Smooth muscle cell (in vitro differentiated cells): ENCODE measurements at regions not wholly inside any gene's neighbourhood (a gene's known extent, or its start where the extent isn't known, plus 50 kb on each side); places are given as distances from the start of the nearest gene placed in this dataset.

Experiments
- DNase-seq: peaks from one replicate; lab custom pipeline; 2025; ENCODE audit not compliant: unreplicated experiment; lab: John Stamatoyannopoulos, UW
- H2AFZ ChIP-seq: fragments of 200-600 bp; sonication (generic); 2 replicates; pipeline ENCODE4 v1.6.0; 2016; ENCODE audit warnings: antibody characterized with exemption, low read depth, mild to moderate bottlenecking
- H3F3A ChIP-seq: fragments of 200-600 bp; sonication (generic); 2 replicates; pipeline ENCODE4 v1.6.0; 2017; ENCODE audit warnings: antibody characterized with exemption, low read depth
- H3K27ac ChIP-seq: fragments of 200-600 bp; sonication (generic); 2 replicates; pipeline ENCODE4 v1.5.1; 2016; ENCODE audit warnings: low read depth, mild to moderate bottlenecking
- H3K27me3 ChIP-seq: fragments of 200-600 bp; sonication (generic); 2 replicates; pipeline ENCODE4 v1.6.1; 2016; ENCODE audit warnings: low read depth, mild to moderate bottlenecking
- H3K36me3 ChIP-seq: fragments of 200-600 bp; sonication (generic); 2 replicates; pipeline ENCODE4 v1.5.1; 2016; ENCODE audit warnings: low read depth
- H3K4me1 ChIP-seq: fragments of 200-600 bp; sonication (generic); 2 replicates; pipeline ENCODE4 v1.5.1; 2016; ENCODE audit warnings: low read depth
- H3K4me2 ChIP-seq: fragments of 200-600 bp; sonication (generic); 2 replicates; pipeline ENCODE4 v1.6.0; 2016; ENCODE audit warnings: mild to moderate bottlenecking
- H3K4me3 ChIP-seq: fragments of 200-600 bp; sonication (generic); 2 replicates; pipeline ENCODE4 v1.5.1; 2016; ENCODE audit warnings: mild to moderate bottlenecking
- H3K79me2 ChIP-seq: fragments of 200-600 bp; sonication (generic); 2 replicates; pipeline ENCODE4 v1.6.0; 2016; ENCODE audit warnings: low read depth, mild to moderate bottlenecking
- H3K9ac ChIP-seq: fragments of 200-600 bp; sonication (generic); 2 replicates; pipeline ENCODE4 v1.6.0; 2016; ENCODE audit warnings: low read depth
- H3K9me3 ChIP-seq: fragments of 200-600 bp; sonication (generic); replicated peaks from 2 replicates; pipeline ENCODE4 v1.5.1; 2016; ENCODE audit warnings: low read depth
- H4K20me1 ChIP-seq: fragments of 200-600 bp; sonication (generic); 2 replicates; pipeline ENCODE4 v1.6.0; 2016; ENCODE audit warnings: low read depth
- WGBS: methylation state at CpG from one replicate; pipeline ENCODE4 v1.1.7; 2016; ENCODE audit warnings: low lambda C conversion rate; 5-methylcytosine and 5-hydroxymethylcytosine counted together
- TF ChIP-seq, protein P1 (sequence below): fragments of 200-600 bp; sonication (generic); IDR thresholded peaks from 2 replicates; pipeline ENCODE4 v1.5.1; 2017; ENCODE audit warnings: borderline replicate concordance, mild to moderate bottlenecking, antibody characterized with exemption; ENCODE audit not compliant: insufficient read depth, poor library complexity, severe bottlenecking

DNA sequence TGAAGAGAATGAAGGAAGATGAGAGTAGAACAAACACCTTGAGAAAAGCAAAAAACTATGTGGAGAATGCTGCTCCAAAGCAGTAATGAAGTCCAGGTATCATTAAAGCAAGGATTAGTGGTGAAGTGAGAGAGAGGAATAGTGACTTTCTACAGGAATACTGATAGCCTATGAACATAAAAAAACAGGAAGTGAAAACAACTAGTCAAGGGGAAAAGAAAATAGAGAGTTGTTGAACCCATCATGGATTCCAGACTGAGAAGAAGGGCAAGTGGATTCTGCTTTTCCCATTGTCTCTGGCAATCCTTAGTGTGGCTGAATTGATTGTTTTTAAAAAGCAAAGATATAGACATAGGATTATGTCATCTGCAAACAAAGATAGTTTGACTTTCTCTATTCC, 119.9 kb upstream of the LHX8 start:
- Histone ChIP-seq H3K9ac (no peak overlapping the region), H3K79me2 (no peaks in the 10 kb centered on the region), H3K27ac (no peak overlapping the region), H3K36me3 (no peaks in the 10 kb centered on the region), H2AFZ (no peak overlapping the region), H3K27me3 (no peaks in the 10 kb centered on the region), H3K9me3 (no peaks in the 10 kb centered on the region), H4K20me1 (no peaks in the 10 kb centered on the region), H3F3A (no peaks in the 10 kb centered on the region), H3K4me1 (no peaks in the 10 kb centered on the region), H3K4me2 (no peak overlapping the region), H3K4me3 (no peak overlapping the region)
- TF ChIP-seq, protein P1, sequence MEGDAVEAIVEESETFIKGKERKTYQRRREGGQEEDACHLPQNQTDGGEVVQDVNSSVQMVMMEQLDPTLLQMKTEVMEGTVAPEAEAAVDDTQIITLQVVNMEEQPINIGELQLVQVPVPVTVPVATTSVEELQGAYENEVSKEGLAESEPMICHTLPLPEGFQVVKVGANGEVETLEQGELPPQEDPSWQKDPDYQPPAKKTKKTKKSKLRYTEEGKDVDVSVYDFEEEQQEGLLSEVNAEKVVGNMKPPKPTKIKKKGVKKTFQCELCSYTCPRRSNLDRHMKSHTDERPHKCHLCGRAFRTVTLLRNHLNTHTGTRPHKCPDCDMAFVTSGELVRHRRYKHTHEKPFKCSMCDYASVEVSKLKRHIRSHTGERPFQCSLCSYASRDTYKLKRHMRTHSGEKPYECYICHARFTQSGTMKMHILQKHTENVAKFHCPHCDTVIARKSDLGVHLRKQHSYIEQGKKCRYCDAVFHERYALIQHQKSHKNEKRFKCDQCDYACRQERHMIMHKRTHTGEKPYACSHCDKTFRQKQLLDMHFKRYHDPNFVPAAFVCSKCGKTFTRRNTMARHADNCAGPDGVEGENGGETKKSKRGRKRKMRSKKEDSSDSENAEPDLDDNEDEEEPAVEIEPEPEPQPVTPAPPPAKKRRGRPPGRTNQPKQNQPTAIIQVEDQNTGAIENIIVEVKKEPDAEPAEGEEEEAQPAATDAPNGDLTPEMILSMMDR = no peak
- DNase-seq = no peak

DNA sequence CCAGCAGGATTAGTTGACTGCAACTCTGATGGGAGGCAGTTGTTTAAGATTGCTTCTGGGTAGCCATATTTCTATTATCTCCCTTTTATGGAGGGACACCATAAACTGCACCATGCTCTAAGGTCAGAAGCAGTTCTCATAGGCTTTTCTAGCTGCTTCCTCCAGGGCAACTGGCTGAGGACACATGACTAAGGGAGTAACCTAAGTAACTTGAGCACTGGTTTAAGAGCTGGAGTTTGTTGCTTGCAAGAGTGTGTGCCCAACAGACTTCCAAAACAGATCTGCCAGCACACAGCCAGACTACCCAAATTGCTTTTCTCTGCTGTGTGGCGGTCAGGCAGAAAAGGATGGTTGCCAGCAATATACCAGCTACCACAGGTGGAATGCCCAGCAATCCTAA, 111.2 kb upstream of the LHX8 start:
- H2AFZ ChIP-seq = no peak overlapping the region
- no peaks in the 10 kb centered on the region for H3F3A ChIP-seq
- no peak for DNase-seq
- WGBS = 84% methylated on average over 1 of the region's 1 CpG
- no peak overlapping the region for H3K9ac ChIP-seq
- H3K4me1 ChIP-seq = no peaks in the 10 kb centered on the region
- TF ChIP-seq, protein P1 = no peak
- no peaks in the 10 kb centered on the region for H4K20me1 ChIP-seq
- H3K4me2 ChIP-seq = no peak overlapping the region
- H3K36me3 ChIP-seq = no peaks in the 10 kb centered on the region
- no peaks in the 10 kb centered on the region for H3K27me3 ChIP-seq
- H3K79me2 ChIP-seq = no peaks in the 10 kb centered on the region
- no peak overlapping the region for H3K27ac ChIP-seq
- no peak overlapping the region for H3K4me3 ChIP-seq
- H3K9me3 ChIP-seq = no peaks in the 10 kb centered on the region

DNA sequence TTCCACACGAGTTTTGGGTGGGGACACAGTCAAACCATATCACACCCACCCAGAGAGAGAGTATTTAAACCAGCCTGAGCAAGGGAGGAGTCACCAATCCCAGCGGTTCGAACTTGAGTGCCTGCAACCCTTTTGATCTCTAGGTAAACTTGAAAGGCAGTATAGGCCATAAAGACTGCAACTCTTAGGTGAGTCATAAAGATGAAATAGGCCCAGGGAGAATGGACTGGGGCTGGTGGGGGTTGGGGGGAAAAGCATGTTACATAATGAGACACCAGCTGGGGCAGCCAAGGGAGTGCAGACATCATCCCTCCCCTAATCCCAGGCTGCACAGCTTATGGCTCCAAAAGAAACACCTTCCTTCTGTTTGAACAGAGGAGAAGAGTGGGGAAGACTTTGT, 99.8 kb upstream of the LHX8 start:
- peaks cover 7% of the 10 kb centered on the region for H3K9me3 ChIP-seq
- no peak overlapping the region for H3K9ac ChIP-seq
- H3K27ac ChIP-seq = no peak overlapping the region
- H3K27me3 ChIP-seq = no peaks in the 10 kb centered on the region
- no peaks in the 10 kb centered on the region for H3K79me2 ChIP-seq
- no peaks in the 10 kb centered on the region for H4K20me1 ChIP-seq
- H3K36me3 ChIP-seq = no peaks in the 10 kb centered on the region
- no peak overlapping the region for H3K4me3 ChIP-seq
- no peak overlapping the region for H3K4me2 ChIP-seq
- H3F3A ChIP-seq = no peaks in the 10 kb centered on the region
- no peak for DNase-seq
- 52% methylated on average over 3 of the region's 3 CpGs for WGBS
- TF ChIP-seq, protein P1 = no peak
- no peak overlapping the region for H2AFZ ChIP-seq
- H3K4me1 ChIP-seq = no peaks in the 10 kb centered on the region

DNA sequence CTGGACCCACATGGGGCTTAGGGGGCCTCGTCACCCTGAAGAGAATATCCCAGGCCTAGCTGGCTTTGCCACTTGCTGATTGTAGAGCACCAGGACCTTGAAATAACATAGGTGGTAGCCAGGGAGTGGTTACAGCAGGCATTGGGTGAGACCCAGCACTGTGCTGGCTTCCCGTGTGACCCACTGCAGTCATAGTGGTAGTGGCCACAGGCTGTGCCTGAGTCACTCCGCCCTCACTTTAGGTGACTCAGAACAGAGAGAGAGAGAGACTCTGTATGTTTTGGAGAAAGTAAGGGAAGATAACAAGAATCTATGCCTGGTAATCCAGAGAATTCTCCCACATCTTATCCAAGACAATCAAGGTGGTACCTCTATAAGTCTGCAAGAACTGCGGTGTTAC, 98.7 kb upstream of the LHX8 start:
- no peaks in the 10 kb centered on the region for H3F3A ChIP-seq
- no peaks in the 10 kb centered on the region for H3K79me2 ChIP-seq
- no peaks in the 10 kb centered on the region for H3K36me3 ChIP-seq
- H3K4me3 ChIP-seq = no peak overlapping the region
- WGBS = 80% methylated on average over 3 of the region's 4 CpGs
- peaks cover 7% of the 10 kb centered on the region for H3K9me3 ChIP-seq
- no peak overlapping the region for H3K9ac ChIP-seq
- no peak overlapping the region for H3K27ac ChIP-seq
- no peak overlapping the region for H2AFZ ChIP-seq
- H3K4me2 ChIP-seq = no peak overlapping the region
- no peaks in the 10 kb centered on the region for H4K20me1 ChIP-seq
- no peaks in the 10 kb centered on the region for H3K27me3 ChIP-seq
- DNase-seq = no peak
- TF ChIP-seq, protein P1 = no peak
- H3K4me1 ChIP-seq = no peaks in the 10 kb centered on the region
